ENCODE measurements at regions not wholly inside any gene's neighbourhood (a gene's known extent, or its start where the extent isn't known, plus 50 kb on each side); places are given as distances from the start of the nearest gene placed in this dataset.

- no peak overlapping the region for H3K4me3 ChIP-seq
- DNase-seq (ENCODE audit: extremely low spot score): no peak
- no peaks in the 10 kb centered on the region for H3K36me3 ChIP-seq
- no peak overlapping the region for H3K27ac ChIP-seq (replicated peaks in 1 of 4)
- H3K4me1 ChIP-seq: no peaks in the 10 kb centered on the region
- H3K27me3 ChIP-seq: no peaks in the 10 kb centered on the region
- intact Hi-C loops (cut with DNase I): no loop called here
- TF ChIP-seq CTCF (IDR thresholded peaks at IDR 0.05) (no peak), POLR2A (IDR thresholded peaks at IDR 0.05; ENCODE audit: low read depth) (no peak), POLR2AphosphoS5 (IDR thresholded peaks at IDR 0.05) (no peak), EP300 (IDR thresholded peaks at IDR 0.05) (no peak)
- 21% methylated on average over 1 of the region's 1 CpG for WGBS
- no peaks in the 10 kb centered on the region for H3K9me3 ChIP-seq
Observed at GRCh38 chr4:60327651-60328050, 872.5 kb upstream of the ADGRL3 start.

DNA sequence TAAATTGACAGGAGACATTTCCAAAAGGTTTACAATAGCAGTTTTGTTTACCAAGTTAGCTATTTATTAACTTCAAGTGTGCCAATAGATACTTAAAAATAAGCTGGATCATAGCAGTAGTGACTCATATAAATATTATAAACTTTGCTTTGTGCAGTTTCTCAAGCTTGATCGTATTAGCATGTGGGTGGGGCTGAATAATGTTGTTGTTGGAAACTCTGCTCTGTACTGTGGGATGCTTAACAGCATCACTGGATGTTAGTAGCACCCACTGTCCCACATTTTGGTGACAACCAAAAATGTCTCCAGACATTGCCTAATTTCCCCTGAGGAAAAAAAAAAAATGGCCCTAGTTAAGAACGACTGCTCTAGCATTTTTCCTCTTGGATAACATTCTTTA is 855.2 kb upstream of the ADGRL3 start:
- Histone ChIP-seq H3K27me3 (no peaks in the 10 kb centered on the region), H3K4me3 (no peak overlapping the region), H3K4me1 (no peaks in the 10 kb centered on the region), H3K27ac (replicated peaks in 1 of 4) (no peak overlapping the region), H3K36me3 (no peaks in the 10 kb centered on the region), H3K9me3 (no peaks in the 10 kb centered on the region)
- TF ChIP-seq CTCF (IDR thresholded peaks at IDR 0.05) (no peak), POLR2A (IDR thresholded peaks at IDR 0.05; ENCODE audit: low read depth) (no peak), EP300 (IDR thresholded peaks at IDR 0.05) (no peak), POLR2AphosphoS5 (IDR thresholded peaks at IDR 0.05) (no peak)
- no peak for DNase-seq (ENCODE audit: extremely low spot score)
- intact Hi-C loops (cut with DNase I): no loop called here
- 61% methylated on average over 2 of the region's 2 CpGs for WGBS

- no peaks in the 10 kb centered on the region for H3K9me3 ChIP-seq
- H3K27ac ChIP-seq (replicated peaks in 1 of 4): no peak overlapping the region
- no peak overlapping the region for H3K4me3 ChIP-seq
- no peaks in the 10 kb centered on the region for H3K4me1 ChIP-seq
- intact Hi-C loops (cut with DNase I): no loop called here
- TF ChIP-seq POLR2AphosphoS5 (IDR thresholded peaks at IDR 0.05) (no peak), POLR2A (IDR thresholded peaks at IDR 0.05; ENCODE audit: low read depth) (no peak), EP300 (IDR thresholded peaks at IDR 0.05) (no peak), CTCF (IDR thresholded peaks at IDR 0.05) (no peak)
- no peaks in the 10 kb centered on the region for H3K36me3 ChIP-seq
- DNase-seq (ENCODE audit: extremely low spot score): no peak
- H3K27me3 ChIP-seq: no peaks in the 10 kb centered on the region
Observed at GRCh38 chr4:60345392-60345791, 854.7 kb upstream of the ADGRL3 start.

GRCh38 chr4:60359746-60360367 is 840.3 kb upstream of the ADGRL3 start:
- TF ChIP-seq POLR2A (IDR thresholded peaks at IDR 0.05; ENCODE audit: low read depth) (no peak), CTCF (IDR thresholded peaks at IDR 0.05) (no peak)
- intact Hi-C loops (cut with DNase I): no loop called here
- Histone ChIP-seq H3K27ac (replicated peaks in 1 of 4) (no peak overlapping the region), H3K9me3 (no peaks in the 10 kb centered on the region), H3K27me3 (no peaks in the 10 kb centered on the region), H3K4me3 (no peak overlapping the region), H3K36me3 (no peaks in the 10 kb centered on the region), H3K4me1 (no peaks in the 10 kb centered on the region)
- DNase-seq (ENCODE audit: extremely low spot score): no peak
- WGBS: 61% methylated on average over 3 of the region's 3 CpGs

DNA sequence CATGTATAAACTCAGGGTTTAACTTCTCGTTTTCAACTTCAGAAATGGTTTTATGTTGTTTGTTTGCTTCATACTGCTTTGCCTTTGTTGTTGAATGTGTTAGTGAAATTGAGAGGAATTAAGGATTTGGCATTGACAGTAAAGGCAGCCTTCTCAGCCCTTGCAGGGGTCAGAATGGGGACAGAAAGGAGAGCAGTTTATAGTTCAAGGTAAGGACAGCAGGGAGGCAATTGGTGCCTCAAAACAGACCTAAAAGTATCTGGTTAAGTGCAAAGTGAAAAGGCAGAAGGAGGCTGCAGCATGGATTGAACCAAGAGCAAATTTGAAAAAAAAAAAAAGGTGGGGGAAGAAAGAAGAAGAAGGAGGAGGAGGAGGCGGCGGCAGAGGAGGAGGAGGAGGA is 835.0 kb upstream of the ADGRL3 start:
- Histone ChIP-seq H3K4me1 (no peaks in the 10 kb centered on the region), H3K27me3 (no peaks in the 10 kb centered on the region), H3K9me3 (no peaks in the 10 kb centered on the region), H3K4me3 (no peak overlapping the region), H3K27ac (replicated peaks in 1 of 4) (no peak overlapping the region), H3K36me3 (no peaks in the 10 kb centered on the region)
- WGBS: 58% methylated on average over 3 of the region's 3 CpGs
- no peak for TF ChIP-seq POLR2A (IDR thresholded peaks at IDR 0.05; ENCODE audit: low read depth)
- no peak for TF ChIP-seq EP300 (IDR thresholded peaks at IDR 0.05)
- no peak for TF ChIP-seq POLR2AphosphoS5 (IDR thresholded peaks at IDR 0.05)
- no peak for TF ChIP-seq CTCF (IDR thresholded peaks at IDR 0.05)
- DNase-seq (ENCODE audit: extremely low spot score): no peak
- intact Hi-C loops (cut with DNase I): no loop called here
